CD4-positive, alpha-beta memory T cell (primary cell): ENCODE measurements at regions not wholly inside any gene's neighbourhood (a gene's known extent, or its start where the extent isn't known, plus 50 kb on each side); places are given as distances from the start of the nearest gene placed in this dataset.
"Not testable (repeated sequence)": the region's sequence is repeated elsewhere in the genome, so short reads cannot be mapped to it uniquely, and the experiment has no call there.

Source experiments
- CTCF ChIA-PET: fragments of 350-600 bp; sonication (Branson Sonifier 250); formaldehyde crosslinking; loops from one replicate; lab custom pipeline; 2021; ENCODE audit warnings: inconsistent platforms; ENCODE audit not compliant: partially characterized antibody; lab: Charles Lee
- POLR2A ChIA-PET: fragments of 350-600 bp; sonication (Branson Sonifier 250); formaldehyde crosslinking; loops from one replicate; lab custom pipeline; 2021; ENCODE audit not compliant: partially characterized antibody; lab: Charles Lee
- DNase-seq, 5 donors: peaks; one replicate each; pipeline versions ENCODE4 v3.0.0 to v3.0.0-alpha.2; 2020 to 2022; ENCODE audit warnings: mixed read lengths in 1 of 5
- H3K27ac ChIP-seq: one replicate; pipeline ENCODE4 v1.7.0; 2013; ENCODE audit warnings: low read depth, low read length
- H3K27me3 ChIP-seq: 2 replicates; pipeline ENCODE4 v1.7.0; 2013; ENCODE audit warnings: mild to moderate bottlenecking, low read length, moderate library complexity; ENCODE audit not compliant: insufficient read depth
- H3K36me3 ChIP-seq: 2 replicates; pipeline ENCODE4 v1.7.0; 2013; ENCODE audit warnings: mild to moderate bottlenecking, low read length, moderate library complexity; ENCODE audit not compliant: insufficient read depth
- H3K4me1 ChIP-seq: 2 replicates; pipeline ENCODE4 v1.7.0; 2013; ENCODE audit warnings: mild to moderate bottlenecking, low read length, moderate library complexity; ENCODE audit not compliant: insufficient read depth
- H3K4me3 ChIP-seq, 2 donors: one replicate each; pipeline ENCODE4 v1.7.0; 2013; ENCODE audit warnings: low read length in 2 of 2, mild to moderate bottlenecking in 1 of 2
- H3K9me3 ChIP-seq, 2 donors: one replicate each; pipeline ENCODE4 v1.7.0; 2013; ENCODE audit warnings: low read length in 2 of 2, control low read depth in 1 of 2; ENCODE audit not compliant: control insufficient read depth in 1 of 2
- H3K27ac Mint-ChIP-seq, 7 donors: one replicate each; pipeline ENCODE4 v1.8.0; 2020 to 2021; ENCODE audit warnings: mixed read lengths in 7 of 7, mild to moderate bottlenecking in 6 of 7, inconsistent platforms in 3 of 7, moderate library complexity in 3 of 7
- H3K27me3 Mint-ChIP-seq, 2 donors: one replicate each; pipeline ENCODE4 v1.8.0; 2020 to 2021; ENCODE audit warnings: mixed read lengths in 2 of 2
- H3K36me3 Mint-ChIP-seq, 2 donors: one replicate each; pipeline ENCODE4 v1.8.0; 2020 to 2021; ENCODE audit warnings: mixed read lengths in 2 of 2, inconsistent platforms in 1 of 2, mild to moderate bottlenecking in 1 of 2
- H3K4me1 Mint-ChIP-seq, 4 donors: one replicate each; pipeline ENCODE4 v1.8.0; 2020 to 2021; ENCODE audit warnings: mixed read lengths in 4 of 4, mild to moderate bottlenecking in 1 of 4
- H3K4me3 Mint-ChIP-seq, 8 donors: one replicate each; pipeline ENCODE4 v1.8.0; 2020 to 2021; ENCODE audit warnings: mixed read lengths in 8 of 8, mild to moderate bottlenecking in 7 of 8, moderate library complexity in 6 of 8, inconsistent platforms in 3 of 8
- H3K9me3 Mint-ChIP-seq, 8 donors: one replicate each; pipeline ENCODE4 v1.8.0; 2020 to 2021; ENCODE audit warnings: mixed read lengths in 8 of 8, mild to moderate bottlenecking in 5 of 8, inconsistent platforms in 3 of 8, moderate library complexity in 1 of 8
- intact Hi-C: fragments of 100-400 bp; cut with micrococcal nuclease; formaldehyde crosslinking; loops from one replicate; pipeline ENCODE4 v1.15.1; 2023

GRCh38 chr16:16638231-16638630 is 259.3 kb downstream of the NPIPA7 start:
- CTCF ChIA-PET: interaction anchor here (0.7 kb wide), 1 partner anchor 841 kb away, joined by 3 read pairs; no protein-coding TSS in a partner anchor
- intact Hi-C loops: not testable (repeated sequence)

GRCh38 chr16:16638714-16639113 is 259.8 kb downstream of the NPIPA7 start:
- H3K4me3 ChIP-seq, DNase-seq, H3K4me1 Mint-ChIP-seq, POLR2A ChIA-PET, H3K27ac Mint-ChIP-seq, H3K27ac ChIP-seq, H3K4me1 ChIP-seq, H3K27me3 Mint-ChIP-seq, H3K4me3 Mint-ChIP-seq, H3K27me3 ChIP-seq, H3K9me3 ChIP-seq, H3K9me3 Mint-ChIP-seq, H3K36me3 Mint-ChIP-seq, intact Hi-C loops, H3K36me3 ChIP-seq: not testable (repeated sequence)
- CTCF ChIA-PET: interaction anchor here (0.7 kb wide), 1 partner anchor 841 kb away, joined by 3 read pairs; no protein-coding TSS in a partner anchor

More at GRCh38 chr16:16638231-16638630, 259.3 kb downstream of the NPIPA7 start:
- H3K4me3 ChIP-seq, H3K4me1 Mint-ChIP-seq, H3K4me3 Mint-ChIP-seq, H3K27me3 Mint-ChIP-seq, H3K27ac ChIP-seq, H3K27me3 ChIP-seq, H3K4me1 ChIP-seq, H3K27ac Mint-ChIP-seq, DNase-seq, H3K9me3 Mint-ChIP-seq, H3K9me3 ChIP-seq, POLR2A ChIA-PET, H3K36me3 Mint-ChIP-seq, H3K36me3 ChIP-seq: not testable (repeated sequence)

- intact Hi-C loops, H3K4me1 ChIP-seq, H3K9me3 ChIP-seq, H3K4me3 ChIP-seq, CTCF ChIA-PET, H3K27ac Mint-ChIP-seq, H3K4me3 Mint-ChIP-seq, DNase-seq, H3K4me1 Mint-ChIP-seq, POLR2A ChIA-PET, H3K36me3 ChIP-seq, H3K27me3 ChIP-seq, H3K27ac ChIP-seq, H3K27me3 Mint-ChIP-seq, H3K36me3 Mint-ChIP-seq: not testable (repeated sequence)
- H3K9me3 Mint-ChIP-seq: peaks cover 0 to 12% (median under 1%) of the 10 kb centered on the region in 8 donors
Observed at GRCh38 chr16:16643828-16644227, 264.9 kb downstream of the NPIPA7 start.

- CTCF ChIA-PET, H3K27me3 Mint-ChIP-seq, H3K36me3 Mint-ChIP-seq, H3K9me3 Mint-ChIP-seq, H3K4me1 ChIP-seq, H3K4me3 ChIP-seq, H3K4me3 Mint-ChIP-seq, POLR2A ChIA-PET, H3K36me3 ChIP-seq, H3K9me3 ChIP-seq, H3K27ac ChIP-seq, DNase-seq, H3K27ac Mint-ChIP-seq, intact Hi-C loops, H3K4me1 Mint-ChIP-seq, H3K27me3 ChIP-seq: not testable (repeated sequence)
Observed at GRCh38 chr16:16648002-16648401, 269.1 kb downstream of the NPIPA7 start.

- DNase-seq, H3K4me3 ChIP-seq, H3K4me1 ChIP-seq, intact Hi-C loops, H3K27me3 Mint-ChIP-seq, H3K4me3 Mint-ChIP-seq, H3K4me1 Mint-ChIP-seq, H3K9me3 Mint-ChIP-seq, H3K27ac ChIP-seq, H3K36me3 Mint-ChIP-seq, H3K36me3 ChIP-seq, H3K27ac Mint-ChIP-seq, POLR2A ChIA-PET, H3K27me3 ChIP-seq, CTCF ChIA-PET, H3K9me3 ChIP-seq: not testable (repeated sequence)
Observed at GRCh38 chr16:16672180-16672812, 293.4 kb downstream of the NPIPA7 start.

GRCh38 chr16:16674820-16675219 is 295.9 kb downstream of the NPIPA7 start:
- H3K4me3 Mint-ChIP-seq, H3K27me3 ChIP-seq, H3K9me3 ChIP-seq, H3K27me3 Mint-ChIP-seq, H3K27ac ChIP-seq, H3K36me3 Mint-ChIP-seq, POLR2A ChIA-PET, H3K27ac Mint-ChIP-seq, H3K4me3 ChIP-seq, H3K9me3 Mint-ChIP-seq, H3K36me3 ChIP-seq, DNase-seq, CTCF ChIA-PET, H3K4me1 Mint-ChIP-seq, intact Hi-C loops, H3K4me1 ChIP-seq: not testable (repeated sequence)

- intact Hi-C loops, H3K4me3 Mint-ChIP-seq, H3K27me3 ChIP-seq, H3K4me3 ChIP-seq, DNase-seq, H3K4me1 Mint-ChIP-seq, POLR2A ChIA-PET, H3K4me1 ChIP-seq, H3K27ac ChIP-seq, CTCF ChIA-PET, H3K36me3 ChIP-seq, H3K27me3 Mint-ChIP-seq, H3K9me3 ChIP-seq, H3K9me3 Mint-ChIP-seq, H3K27ac Mint-ChIP-seq, H3K36me3 Mint-ChIP-seq: not testable (repeated sequence)
Observed at GRCh38 chr16:16721849-16722248, 342.9 kb downstream of the NPIPA7 start.

GRCh38 chr16:16722666-16723065 is 343.7 kb downstream of the NPIPA7 start:
- H3K9me3 Mint-ChIP-seq, POLR2A ChIA-PET, H3K27ac Mint-ChIP-seq, H3K36me3 ChIP-seq, H3K27ac ChIP-seq, H3K4me1 ChIP-seq, H3K27me3 Mint-ChIP-seq, H3K4me3 Mint-ChIP-seq, H3K4me1 Mint-ChIP-seq, H3K9me3 ChIP-seq, H3K4me3 ChIP-seq, H3K36me3 Mint-ChIP-seq, CTCF ChIA-PET, H3K27me3 ChIP-seq, intact Hi-C loops, DNase-seq: not testable (repeated sequence)
